DOHH2 (cell line): ENCODE measurements at regions not wholly inside any gene's neighbourhood (a gene's known extent, or its start where the extent isn't known, plus 50 kb on each side); places are given as distances from the start of the nearest gene placed in this dataset.

ENCODE experiments used
- H3F3A ChIP-seq: fragments of 200-600 bp; sonication (generic), shearing (Covaris generic); 2 replicates; pipeline ENCODE4 v1.6.0; 2016; ENCODE audit warnings: antibody characterized with exemption, mild to moderate bottlenecking; ENCODE audit not compliant: control insufficient read depth, insufficient read depth
- H3K27ac ChIP-seq: fragments of 200-600 bp; sonication (generic); 2 replicates; pipeline ENCODE4 v1.5.1; 2014; ENCODE audit warnings: low read depth, mild to moderate bottlenecking, low read length, moderate library complexity
- H3K27me3 ChIP-seq: fragments of 200-600 bp; sonication (generic); 2 replicates; pipeline ENCODE4 v1.6.1; 2014; ENCODE audit warnings: mild to moderate bottlenecking, low read length, mixed read lengths; ENCODE audit not compliant: control insufficient read depth
- H3K36me3 ChIP-seq: fragments of 200-600 bp; sonication (generic); 2 replicates; pipeline ENCODE4 v1.6.1; 2014; ENCODE audit warnings: mild to moderate bottlenecking, low read length, moderate library complexity, mixed read lengths; ENCODE audit not compliant: control insufficient read depth
- H3K4me1 ChIP-seq: fragments of 200-600 bp; sonication (generic); 2 replicates; pipeline ENCODE4 v1.6.1; 2014; ENCODE audit warnings: mild to moderate bottlenecking, low read length, mixed read lengths; ENCODE audit not compliant: control insufficient read depth
- H3K4me2 ChIP-seq: fragments of 200-600 bp; sonication (generic); 2 replicates; pipeline ENCODE4 v1.6.0; 2014; ENCODE audit warnings: mild to moderate bottlenecking, low read length, moderate library complexity
- H3K4me3 ChIP-seq: fragments of 200-600 bp; sonication (generic); 2 replicates; pipeline ENCODE4 v1.5.1; 2014; ENCODE audit warnings: mild to moderate bottlenecking, low read length, mixed read lengths
- H3K79me2 ChIP-seq: fragments of 200-600 bp; sonication (generic); 2 replicates; pipeline ENCODE4 v1.6.1; 2014; ENCODE audit warnings: mild to moderate bottlenecking, low read length, mixed read lengths; ENCODE audit not compliant: control insufficient read depth
- H3K9me2 ChIP-seq: fragments of 200-600 bp; sonication (generic); replicated peaks from 2 replicates; pipeline ENCODE4 v1.6.1; 2014; ENCODE audit warnings: mild to moderate bottlenecking, low read length, mixed read lengths; ENCODE audit not compliant: control insufficient read depth
- H3K9me3 ChIP-seq: fragments of 200-600 bp; sonication (generic); 2 replicates; pipeline ENCODE4 v1.6.1; 2014; ENCODE audit warnings: antibody characterized with exemption, low read length, mixed read lengths; ENCODE audit not compliant: control insufficient read depth, insufficient read depth
- H4K20me1 ChIP-seq: fragments of 200-600 bp; sonication (generic); 2 replicates; pipeline ENCODE4 v1.6.0; 2014; ENCODE audit warnings: low read depth, mild to moderate bottlenecking, antibody characterized with exemption, low read length, moderate library complexity; ENCODE audit not compliant: control insufficient read depth, insufficient read depth
- EZH2phosphoT487 ChIP-seq: fragments of 200-600 bp; sonication (generic); IDR thresholded peaks from 2 replicates; pipeline ENCODE4 v1.6.1; 2017; ENCODE audit warnings: borderline replicate concordance, mild to moderate bottlenecking, antibody characterized with exemption, low read length, moderate library complexity, mixed read lengths
- TF ChIP-seq, protein P1 (sequence below): fragments of 200-600 bp; sonication (generic); IDR thresholded peaks from one replicate; pipeline ENCODE4 v1.5.1; 2014; ENCODE audit warnings: antibody characterized with exemption, mild to moderate bottlenecking, low read depth, low read length; ENCODE audit not compliant: poor library complexity, severe bottlenecking

DNA sequence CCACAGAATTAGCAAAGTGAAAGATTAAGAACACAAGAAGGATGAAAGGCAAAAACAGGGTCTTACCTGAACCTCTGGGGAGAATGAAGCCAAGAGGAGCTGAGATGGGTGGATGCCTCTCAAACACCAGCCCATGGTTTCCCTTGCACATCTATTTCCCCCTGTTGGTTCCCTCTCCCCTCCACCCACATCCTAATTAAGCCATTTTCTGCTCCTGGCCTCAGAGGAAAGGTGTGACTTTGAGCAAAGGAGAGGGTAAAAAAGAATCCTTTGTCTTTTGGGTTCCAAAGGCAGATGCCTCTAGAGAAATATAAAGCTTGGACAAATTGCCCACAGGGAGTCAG is 214.9 kb downstream of the RAP2A start:
- Histone ChIP-seq H3K79me2 (no peaks in the 10 kb centered on the region), H3F3A (no peaks in the 10 kb centered on the region), H3K4me3 (no peak overlapping the region), H4K20me1 (no peaks in the 10 kb centered on the region), H3K9me2 (no peaks in the 10 kb centered on the region; the same call in 1 of the 2 replicates), H3K36me3 (no peaks in the 10 kb centered on the region), H3K27me3 (no peaks in the 10 kb centered on the region), H3K4me1 (no peaks in the 10 kb centered on the region), H3K4me2 (no peak overlapping the region), H3K9me3 (no peaks in the 10 kb centered on the region), H3K27ac (no peak overlapping the region)
- TF ChIP-seq EZH2phosphoT487, result no peak
- TF ChIP-seq, protein P1, sequence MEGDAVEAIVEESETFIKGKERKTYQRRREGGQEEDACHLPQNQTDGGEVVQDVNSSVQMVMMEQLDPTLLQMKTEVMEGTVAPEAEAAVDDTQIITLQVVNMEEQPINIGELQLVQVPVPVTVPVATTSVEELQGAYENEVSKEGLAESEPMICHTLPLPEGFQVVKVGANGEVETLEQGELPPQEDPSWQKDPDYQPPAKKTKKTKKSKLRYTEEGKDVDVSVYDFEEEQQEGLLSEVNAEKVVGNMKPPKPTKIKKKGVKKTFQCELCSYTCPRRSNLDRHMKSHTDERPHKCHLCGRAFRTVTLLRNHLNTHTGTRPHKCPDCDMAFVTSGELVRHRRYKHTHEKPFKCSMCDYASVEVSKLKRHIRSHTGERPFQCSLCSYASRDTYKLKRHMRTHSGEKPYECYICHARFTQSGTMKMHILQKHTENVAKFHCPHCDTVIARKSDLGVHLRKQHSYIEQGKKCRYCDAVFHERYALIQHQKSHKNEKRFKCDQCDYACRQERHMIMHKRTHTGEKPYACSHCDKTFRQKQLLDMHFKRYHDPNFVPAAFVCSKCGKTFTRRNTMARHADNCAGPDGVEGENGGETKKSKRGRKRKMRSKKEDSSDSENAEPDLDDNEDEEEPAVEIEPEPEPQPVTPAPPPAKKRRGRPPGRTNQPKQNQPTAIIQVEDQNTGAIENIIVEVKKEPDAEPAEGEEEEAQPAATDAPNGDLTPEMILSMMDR, result no peak

DNA sequence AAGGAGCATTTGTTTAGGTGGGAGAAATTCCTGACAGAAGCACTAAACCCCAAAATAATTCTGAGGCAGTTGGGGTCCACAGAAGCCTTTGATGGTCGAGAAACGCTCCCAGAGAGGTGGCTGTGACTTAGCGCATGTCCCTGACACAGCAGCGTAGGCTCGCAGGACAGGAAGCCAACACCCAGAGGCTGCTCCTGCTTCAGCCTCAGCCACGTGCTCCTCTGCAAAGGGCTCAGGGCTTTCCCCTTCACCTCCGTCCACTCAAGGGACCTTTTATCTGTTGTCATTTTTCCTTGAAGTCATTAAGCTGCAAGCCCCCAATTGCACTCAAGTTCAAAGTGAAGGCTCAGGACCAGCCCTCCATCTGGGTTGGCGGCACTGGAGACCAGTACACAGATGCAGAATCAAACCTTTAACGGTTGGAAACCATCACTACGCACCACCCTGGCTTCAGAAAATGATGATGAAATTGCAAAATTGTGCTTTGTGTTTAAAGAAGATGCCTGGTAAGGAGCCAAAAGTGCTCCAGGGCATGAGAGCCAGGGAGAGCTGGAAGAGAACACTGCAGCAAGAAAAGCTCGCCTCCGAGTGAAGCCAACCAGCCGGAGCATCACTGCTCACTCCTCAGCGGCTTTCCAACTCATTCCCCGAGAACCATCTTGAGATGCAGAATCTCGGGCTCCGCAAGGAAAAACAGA is 219.6 kb downstream of the RAP2A start:
- Histone ChIP-seq H3K4me1 (no peaks in the 10 kb centered on the region), H4K20me1 (no peaks in the 10 kb centered on the region), H3K36me3 (no peaks in the 10 kb centered on the region), H3K9me3 (no peaks in the 10 kb centered on the region), H3K79me2 (no peaks in the 10 kb centered on the region), H3K9me2 (no peaks in the 10 kb centered on the region; the same call in 1 of the 2 replicates), H3F3A (no peaks in the 10 kb centered on the region), H3K27ac (no peak overlapping the region), H3K27me3 (no peaks in the 10 kb centered on the region), H3K4me2 (no peak overlapping the region), H3K4me3 (no peak overlapping the region)
- TF ChIP-seq EZH2phosphoT487, result no peak
- TF ChIP-seq, protein P1, result no peak

DNA sequence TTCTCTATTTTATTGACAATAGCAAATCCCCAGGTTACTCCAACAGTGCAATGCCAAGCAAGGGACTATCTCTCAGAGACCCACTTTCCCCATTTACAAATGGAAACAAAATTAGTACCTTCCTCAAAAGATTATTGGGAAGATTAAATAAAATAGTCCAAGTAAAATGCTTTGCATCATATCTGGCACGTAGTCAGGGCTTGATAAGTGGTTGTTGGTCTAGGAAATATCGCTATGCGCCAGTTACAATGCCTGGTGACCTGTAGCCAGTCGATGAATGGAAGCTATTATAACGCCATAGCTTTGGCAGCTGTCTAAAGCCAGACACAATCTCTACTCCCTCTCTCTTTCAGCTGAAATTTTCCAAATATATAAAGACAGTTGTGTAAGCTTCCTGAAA is 220.3 kb downstream of the RAP2A start:
- Histone ChIP-seq H4K20me1 (no peaks in the 10 kb centered on the region), H3K4me2 (no peak overlapping the region), H3K27me3 (no peaks in the 10 kb centered on the region), H3F3A (no peaks in the 10 kb centered on the region), H3K27ac (no peak overlapping the region), H3K36me3 (no peaks in the 10 kb centered on the region), H3K4me3 (no peak overlapping the region), H3K9me3 (no peaks in the 10 kb centered on the region), H3K9me2 (no peaks in the 10 kb centered on the region), H3K4me1 (no peaks in the 10 kb centered on the region), H3K79me2 (no peaks in the 10 kb centered on the region)
- no peak for TF ChIP-seq EZH2phosphoT487
- TF ChIP-seq, protein P1, result no peak
